ENCODE measurements at regions not wholly inside any gene's neighbourhood (a gene's known extent, or its start where the extent isn't known, plus 50 kb on each side); places are given as distances from the start of the nearest gene placed in this dataset.

DNA sequence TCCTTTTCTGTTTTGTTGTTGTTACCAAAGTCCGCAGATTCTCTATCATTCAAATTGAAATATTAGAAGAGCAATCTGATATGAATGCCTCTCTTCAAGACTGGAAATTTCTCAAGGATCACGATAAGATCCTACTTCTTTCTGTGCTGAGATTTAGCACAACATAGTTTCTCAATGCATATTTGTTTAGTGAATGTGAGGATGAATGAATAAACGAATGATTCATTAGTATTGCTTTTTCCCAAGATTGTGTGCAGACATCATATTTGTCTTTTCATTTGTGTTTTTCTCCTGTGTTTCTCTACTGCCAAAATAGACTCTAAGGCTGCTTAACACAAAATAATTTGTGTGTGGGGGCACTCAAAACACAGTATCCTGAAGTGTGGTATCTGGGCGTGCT lies 862.7 kb upstream of the MAP3K7 start:
- TF ChIP-seq, protein P1, sequence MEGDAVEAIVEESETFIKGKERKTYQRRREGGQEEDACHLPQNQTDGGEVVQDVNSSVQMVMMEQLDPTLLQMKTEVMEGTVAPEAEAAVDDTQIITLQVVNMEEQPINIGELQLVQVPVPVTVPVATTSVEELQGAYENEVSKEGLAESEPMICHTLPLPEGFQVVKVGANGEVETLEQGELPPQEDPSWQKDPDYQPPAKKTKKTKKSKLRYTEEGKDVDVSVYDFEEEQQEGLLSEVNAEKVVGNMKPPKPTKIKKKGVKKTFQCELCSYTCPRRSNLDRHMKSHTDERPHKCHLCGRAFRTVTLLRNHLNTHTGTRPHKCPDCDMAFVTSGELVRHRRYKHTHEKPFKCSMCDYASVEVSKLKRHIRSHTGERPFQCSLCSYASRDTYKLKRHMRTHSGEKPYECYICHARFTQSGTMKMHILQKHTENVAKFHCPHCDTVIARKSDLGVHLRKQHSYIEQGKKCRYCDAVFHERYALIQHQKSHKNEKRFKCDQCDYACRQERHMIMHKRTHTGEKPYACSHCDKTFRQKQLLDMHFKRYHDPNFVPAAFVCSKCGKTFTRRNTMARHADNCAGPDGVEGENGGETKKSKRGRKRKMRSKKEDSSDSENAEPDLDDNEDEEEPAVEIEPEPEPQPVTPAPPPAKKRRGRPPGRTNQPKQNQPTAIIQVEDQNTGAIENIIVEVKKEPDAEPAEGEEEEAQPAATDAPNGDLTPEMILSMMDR (IDR thresholded peaks at IDR 0.05): no peak
- TF ChIP-seq POLR2A (IDR thresholded peaks at IDR 0.05): no peak
